ENCODE measurements at regions not wholly inside any gene's neighbourhood (a gene's known extent, or its start where the extent isn't known, plus 50 kb on each side); places are given as distances from the start of the nearest gene placed in this dataset.

DNA sequence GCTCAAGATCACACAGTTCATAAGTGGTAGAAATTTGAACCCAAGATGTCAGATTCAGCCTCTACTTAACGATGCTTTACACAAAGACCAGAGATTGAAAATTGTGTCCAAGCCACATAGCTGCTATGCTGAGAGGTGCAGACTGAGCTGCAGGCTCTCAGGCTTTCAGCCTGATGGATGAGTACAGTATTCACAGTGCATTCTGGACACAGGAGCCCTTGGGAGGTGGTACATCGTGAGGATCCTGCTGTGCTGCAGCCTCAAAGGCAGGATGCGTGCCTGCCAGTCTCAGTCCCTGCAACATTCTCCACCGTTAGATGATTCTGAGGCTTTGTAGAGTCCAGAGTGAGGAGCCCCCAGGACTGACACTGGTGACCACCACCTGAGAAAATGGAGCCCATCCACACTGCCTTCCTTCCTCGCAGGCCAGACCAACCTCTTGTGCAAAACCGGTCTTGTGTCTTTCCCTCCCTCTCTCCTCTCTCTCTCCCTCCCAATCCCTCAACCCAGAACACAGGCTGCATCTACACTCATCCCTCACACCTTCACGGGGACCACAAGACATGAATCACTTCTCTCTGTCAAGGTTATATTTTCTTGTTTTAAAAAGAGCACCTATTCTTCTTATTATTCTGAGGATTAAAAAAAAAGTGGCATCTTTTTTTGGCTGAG is 203.4 kb upstream of the ZNF507 start:
- DNase-seq, result no peak

DNA sequence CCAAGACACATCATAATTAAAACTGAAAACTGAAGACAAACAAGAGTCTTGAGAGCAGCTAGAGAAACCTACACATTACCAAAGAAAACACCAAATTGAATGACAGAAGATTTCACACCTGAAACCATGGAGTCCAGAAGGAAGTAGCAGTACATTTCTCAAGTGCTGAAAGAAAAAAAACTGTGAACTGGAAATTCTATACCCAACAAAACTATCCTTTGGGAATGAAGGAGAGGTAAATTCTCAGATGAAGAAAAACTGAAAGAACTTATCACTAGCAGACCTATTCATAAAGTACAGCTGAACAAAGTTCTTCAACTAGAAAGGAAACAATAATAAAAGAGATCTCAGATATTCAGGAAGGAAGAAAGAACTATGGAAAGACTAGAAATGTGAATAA is 198.7 kb upstream of the ZNF507 start:
- DNase-seq, result no peak

DNA sequence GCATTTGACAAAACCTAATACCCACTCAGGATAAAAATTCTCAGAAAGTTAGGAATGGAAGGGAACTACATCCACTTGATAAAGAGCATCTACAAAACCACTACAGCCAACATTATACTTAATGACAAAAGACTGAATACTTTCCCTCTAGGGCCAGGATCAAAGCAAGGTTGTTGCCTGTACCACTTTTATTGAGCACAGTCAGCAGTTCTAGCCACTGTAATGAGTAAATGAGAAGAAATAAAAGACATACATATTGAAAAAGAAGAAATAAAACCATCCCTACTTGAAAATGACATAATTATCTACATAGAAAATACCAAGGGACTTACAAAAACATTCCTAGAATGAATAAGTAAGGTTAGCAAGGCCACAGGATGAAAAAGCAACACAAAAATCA is 194.8 kb upstream of the ZNF507 start:
- no peak for DNase-seq

DNA sequence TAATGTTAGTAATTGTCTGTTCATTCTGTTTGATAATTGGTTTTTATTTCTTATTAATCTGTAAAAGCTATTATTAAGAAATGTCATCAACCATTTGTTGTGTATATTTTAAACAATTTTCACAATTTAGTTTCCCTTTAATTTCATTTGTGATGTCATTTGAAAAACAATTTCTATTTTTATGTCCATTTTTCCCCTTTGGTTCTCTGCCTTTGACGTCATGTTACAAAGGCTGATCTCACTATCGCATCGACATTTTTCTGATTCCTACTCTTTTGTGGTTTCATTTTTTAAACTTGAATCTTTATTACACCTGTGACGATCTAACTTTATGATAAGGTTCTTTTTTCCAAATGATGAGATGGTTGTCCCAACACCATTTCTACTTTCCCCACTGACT is 191.0 kb upstream of the ZNF507 start:
- no peak for DNase-seq

DNA sequence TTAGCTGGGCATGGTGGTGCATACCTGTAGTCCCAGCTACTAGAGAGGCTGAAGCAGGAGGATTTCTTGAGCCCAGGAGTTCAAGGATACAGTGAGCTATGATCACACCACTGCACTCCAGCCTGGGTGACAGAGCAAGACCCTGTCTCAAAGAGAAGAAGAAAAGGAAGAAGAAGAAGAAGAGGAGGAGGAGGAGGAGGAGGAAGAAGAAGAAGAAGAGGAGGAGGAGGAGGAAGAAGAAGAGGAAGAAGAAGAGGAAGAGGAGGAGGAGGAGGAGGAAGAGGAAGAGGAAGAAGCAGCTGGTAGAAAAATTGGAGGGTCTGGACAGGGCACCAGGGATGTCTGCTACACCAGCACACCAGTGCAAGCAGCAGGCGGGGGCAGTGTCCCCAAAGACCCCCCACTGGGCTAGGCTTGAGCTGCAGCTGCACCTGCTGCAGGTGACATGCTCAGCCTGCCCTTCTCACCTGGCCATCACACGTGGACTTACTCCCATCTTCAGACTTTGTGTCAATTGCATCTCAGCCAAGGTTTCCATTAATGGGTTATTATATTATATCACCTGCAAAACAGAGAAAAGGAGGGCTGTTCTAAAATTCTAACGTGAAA is 180.9 kb upstream of the ZNF507 start:
- DNase-seq, result no peak

DNA sequence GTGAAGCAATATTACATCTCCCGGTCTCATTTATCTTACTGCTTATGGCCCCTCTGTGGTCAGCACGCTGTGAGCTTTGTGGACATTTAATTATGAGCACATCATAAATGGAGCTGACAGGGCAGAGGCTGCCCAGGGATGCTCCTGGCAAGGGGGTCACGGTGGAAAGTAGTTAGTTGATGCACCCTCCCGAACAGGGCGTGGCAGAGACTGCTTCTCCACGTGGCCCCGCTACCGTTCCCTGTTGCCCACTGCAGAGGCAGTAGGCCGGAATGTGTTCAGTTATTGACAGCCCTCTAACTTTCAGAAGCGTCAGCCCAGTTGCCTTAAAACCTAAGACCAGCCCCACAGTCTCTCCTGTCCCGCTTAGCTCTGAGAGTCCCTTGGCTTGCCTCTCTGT is 180.3 kb upstream of the ZNF507 start:
- no peak for DNase-seq

GRCh38 chr19:32165750-32166149 is 179.7 kb upstream of the ZNF507 start:
- no peak for DNase-seq

DNA sequence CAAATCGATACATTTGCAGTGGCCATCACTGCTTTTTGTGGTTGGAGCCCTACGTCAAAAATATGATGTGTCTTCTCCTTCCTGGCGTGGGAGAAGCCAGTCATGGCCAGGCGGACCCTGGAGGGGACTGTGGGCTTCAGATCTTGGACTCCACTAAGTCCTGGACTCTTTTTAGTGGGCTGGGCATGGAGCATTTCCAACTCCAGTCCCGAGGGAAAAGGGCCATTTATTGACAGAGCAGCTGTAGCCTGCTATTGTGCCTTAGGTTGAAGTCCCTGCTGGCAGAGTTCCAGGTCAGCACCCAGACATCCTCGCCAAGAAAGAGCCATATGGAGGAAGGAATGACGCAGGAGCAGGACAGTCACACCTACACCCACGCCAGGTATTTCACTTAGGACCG is 179.2 kb upstream of the ZNF507 start:
- no peak for DNase-seq

DNA sequence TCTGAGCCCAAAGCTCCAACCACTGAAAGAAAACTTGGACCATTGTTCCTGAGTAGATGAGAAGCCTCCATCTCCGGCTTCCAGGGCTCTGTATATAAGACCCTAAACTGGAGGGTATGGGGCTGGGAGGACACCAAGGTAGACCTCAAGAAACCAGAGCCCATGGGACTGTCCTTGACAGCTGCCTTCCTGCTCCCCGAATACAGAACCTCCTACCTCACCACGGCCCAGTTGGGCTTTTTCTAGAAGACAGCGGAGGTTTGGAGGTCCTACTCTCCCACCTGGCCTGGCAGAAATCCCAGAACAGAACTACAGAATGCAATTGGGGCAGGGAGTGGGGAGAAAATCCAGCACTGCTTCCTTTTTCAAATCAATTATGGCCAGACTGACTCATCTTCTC is 177.3 kb upstream of the ZNF507 start:
- DNase-seq, result no peak

DNA sequence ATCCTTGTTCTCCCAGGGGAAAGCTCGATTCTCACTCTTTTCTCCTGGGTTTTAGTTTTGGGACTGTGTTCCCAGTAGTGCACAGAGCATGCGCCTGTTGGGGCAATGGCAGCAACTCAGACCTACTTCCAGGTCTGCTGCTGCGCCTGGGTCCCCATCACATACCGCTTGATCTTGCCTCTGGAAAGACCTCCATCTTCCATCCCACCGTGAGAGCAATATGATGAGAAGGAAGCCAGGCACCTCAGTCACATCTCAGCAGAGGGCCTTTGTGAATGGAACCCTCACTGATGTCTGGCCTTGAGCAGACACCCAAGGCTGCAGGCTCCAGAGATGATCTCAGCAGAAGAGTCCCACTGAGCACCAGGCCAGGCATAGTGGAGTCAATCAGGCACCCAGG is 176.8 kb upstream of the ZNF507 start:
- DNase-seq, result no peak

GRCh38 chr19:32171719-32172151 is 173.7 kb upstream of the ZNF507 start:
- DNase-seq, result no peak

- DNase-seq, result no peak
These were observed 172.7 kb upstream of the ZNF507 start for GRCh38 chr19:32172566-32173160.

- no peak for DNase-seq
These were observed 171.6 kb upstream of the ZNF507 start for GRCh38 chr19:32173836-32174235.

DNA sequence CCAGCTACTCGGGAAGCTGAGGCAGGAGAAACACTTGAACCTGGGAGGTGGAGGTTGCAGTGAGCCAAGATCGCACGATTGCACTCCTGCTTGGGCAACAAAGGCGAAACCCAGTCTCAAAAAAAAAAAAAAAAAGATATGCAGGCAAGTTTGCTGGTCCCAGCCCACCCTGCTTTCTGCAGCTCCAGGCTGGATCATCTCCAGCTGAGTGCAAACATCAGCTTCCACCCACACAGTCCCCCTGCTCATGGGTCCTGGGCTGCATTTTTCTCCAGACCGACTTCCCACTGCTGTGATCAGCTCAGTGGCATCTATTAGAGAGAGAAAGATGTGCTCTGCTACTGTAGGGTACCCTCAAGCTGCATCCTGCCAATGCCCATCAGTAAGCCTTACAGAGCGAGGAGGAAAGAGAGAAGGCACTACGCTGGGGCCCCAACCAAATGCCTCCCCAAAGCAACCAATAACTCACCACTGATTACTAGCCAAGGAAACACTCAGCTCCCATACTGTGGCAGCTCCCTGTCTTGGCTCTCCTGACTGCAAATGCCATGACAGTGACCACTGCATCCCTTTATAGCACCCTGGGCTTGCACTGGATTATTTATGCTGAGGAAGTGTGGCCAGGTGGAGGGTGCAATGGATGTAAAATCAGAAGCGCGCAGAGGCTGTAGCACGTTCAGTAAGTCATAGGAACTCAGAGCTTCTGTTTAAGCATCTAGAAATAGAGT is 170.9 kb upstream of the ZNF507 start:
- no peak for DNase-seq

DNA sequence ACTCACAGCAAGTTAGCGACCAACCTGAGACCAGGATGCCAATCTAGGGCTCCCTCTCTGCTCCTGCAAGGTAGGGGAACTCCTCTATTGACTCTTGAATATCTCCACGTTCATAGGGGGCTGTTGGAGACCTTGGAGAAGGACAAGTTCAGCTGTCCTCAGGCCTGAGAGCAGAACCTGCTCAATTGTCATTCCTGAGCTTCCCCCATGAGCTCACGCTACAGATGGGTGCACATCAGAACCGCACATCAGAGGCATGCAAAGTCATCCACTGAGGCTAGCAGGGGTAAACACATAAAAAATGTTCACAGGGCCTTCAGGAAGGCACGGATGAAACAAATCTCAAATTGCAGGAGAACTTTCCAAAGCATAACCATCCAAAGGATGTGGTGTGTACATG is 168.8 kb upstream of the ZNF507 start:
- no peak for DNase-seq

DNA sequence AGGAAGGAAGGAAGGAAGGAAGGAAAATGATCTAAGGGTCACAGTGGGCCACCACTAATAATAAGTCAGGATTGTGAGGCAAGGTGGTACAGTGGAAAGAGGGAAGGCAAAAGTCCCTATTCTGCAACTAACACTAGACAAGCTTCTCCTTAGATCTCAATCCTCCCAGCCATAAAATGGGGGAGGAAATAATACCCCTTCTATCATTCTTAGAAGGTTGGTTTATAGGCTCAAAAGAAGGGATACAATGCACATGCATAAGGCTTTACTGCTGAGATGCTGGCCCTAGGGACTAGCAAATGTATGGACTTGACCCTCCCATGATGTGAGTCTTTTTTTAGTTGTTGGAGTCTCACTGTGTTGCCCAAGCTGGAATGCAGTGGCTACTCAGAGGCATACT is 167.7 kb upstream of the ZNF507 start:
- DNase-seq, result no peak

GRCh38 chr19:32178401-32178800 is 167.0 kb upstream of the ZNF507 start:
- no peak for DNase-seq

DNA sequence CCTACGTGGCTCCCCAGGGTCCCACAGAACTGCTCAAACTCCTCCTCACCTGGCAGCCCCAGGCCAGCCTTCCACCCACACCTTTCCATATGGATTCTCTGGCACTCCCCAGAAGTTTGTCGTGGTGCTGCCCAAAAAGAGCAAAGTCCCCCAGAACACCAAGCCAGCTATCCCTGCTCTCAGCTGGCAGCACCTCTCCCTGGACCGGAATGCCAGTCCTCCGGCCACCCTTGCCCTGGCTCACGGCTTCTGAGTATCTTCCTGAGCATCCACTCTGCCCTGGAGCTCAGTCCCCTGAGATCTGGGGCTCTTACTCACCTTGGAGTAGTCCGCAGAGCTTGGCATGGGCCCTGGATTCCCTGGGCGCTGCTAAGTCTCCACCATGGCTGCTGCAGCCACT is 166.5 kb upstream of the ZNF507 start:
- no peak for DNase-seq

DNA sequence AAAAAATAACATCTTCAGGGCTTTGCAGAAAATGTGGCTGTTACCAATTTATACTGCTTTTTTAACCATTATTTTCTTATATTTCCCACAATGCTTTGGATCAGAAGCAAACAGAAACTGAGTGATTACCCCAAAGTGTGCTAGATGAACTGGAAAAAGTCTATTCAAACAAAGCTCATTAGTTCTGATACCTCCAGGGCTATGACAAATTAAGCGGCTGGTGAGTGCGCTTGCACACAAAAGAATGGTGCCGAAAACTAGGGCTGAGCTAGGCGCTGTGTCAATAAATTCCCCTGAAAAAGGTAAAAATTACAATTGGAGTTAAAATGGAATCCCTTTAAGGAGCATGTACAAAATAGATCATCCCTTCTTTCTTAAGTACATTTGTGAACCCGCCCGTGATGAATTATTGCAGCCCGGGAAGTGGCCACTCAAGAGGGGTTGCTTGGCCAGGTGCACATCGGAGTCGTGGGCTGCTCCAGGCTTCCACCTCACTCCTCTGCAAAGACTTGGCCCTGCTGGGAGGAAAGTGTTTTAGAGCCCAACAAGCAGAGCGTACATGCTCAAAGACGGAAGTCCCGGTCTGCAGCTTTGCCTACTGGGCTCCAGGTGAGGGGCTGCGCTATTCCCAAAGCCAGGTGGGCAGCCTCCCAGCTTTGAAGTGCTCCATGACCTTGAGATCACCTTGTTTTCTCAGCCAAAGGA is 164.0 kb upstream of the ZNF507 start:
- DNase-seq, result no peak

- DNase-seq, result no peak
These were observed 158.7 kb upstream of the ZNF507 start for GRCh38 chr19:32186542-32187330.

GRCh38 chr19:32188921-32189320 is 156.5 kb upstream of the ZNF507 start:
- no peak for DNase-seq

- DNase-seq, result no peak
These were observed 155.3 kb upstream of the ZNF507 start for GRCh38 chr19:32189956-32190706.

Data from stimulated activated CD4-positive, alpha-beta T cell treated with anti-CD3 and anti-CD28 coated beads, Interleukin-1b, Interleukin-23, amount 100 ng/mL, for 48 hours (primary cell).